ENCODE measurements at regions not wholly inside any gene's neighbourhood (a gene's known extent, or its start where the extent isn't known, plus 50 kb on each side); places are given as distances from the start of the nearest gene placed in this dataset.
A peak's percentile ranks its signal among the peaks of the same experiment; 100 is the strongest.

- no peak overlapping the region for H3K4me3 ChIP-seq
- WGBS, 2 donors = 72 to 80% methylated on average over 6 to 9 of the region's 9 CpGs
- ATAC-seq = no peak
- no peak for FAIRE-seq
- H3K9me3 ChIP-seq = no peaks in the 10 kb centered on the region
- no peak for TF ChIP-seq CTCF (IDR thresholded peaks at IDR 0.05)
- no peaks in the 10 kb centered on the region for H3K36me3 ChIP-seq
- H3K4me1 ChIP-seq = no peaks in the 10 kb centered on the region
- no peaks in the 10 kb centered on the region for H3K27me3 ChIP-seq
- intact Hi-C loops (cut with DNase I) = no loop called here
- peak overlapping the region in 1 of 4 donors; percentile 12 for H3K27ac ChIP-seq
- DNase-seq = peak in 1 of 6 donors; percentile 29
These were observed 101.1 kb upstream of the RTL6 start for GRCh38 chr22:44599084-44599483.

GRCh38 chr22:44597616-44598015 is 99.6 kb upstream of the RTL6 start:
- ATAC-seq (peak in 3 of 4 donors; percentile 34 to 79 (median 70)), FAIRE-seq (no peak), DNase-seq (peak in 1 of 6 donors; percentile 30)
- Histone ChIP-seq H3K27me3 (no peaks in the 10 kb centered on the region), H3K27ac (no peak overlapping the region), H3K4me3 (no peak overlapping the region), H3K4me1 (no peaks in the 10 kb centered on the region), H3K9me3 (no peaks in the 10 kb centered on the region), H3K36me3 (no peaks in the 10 kb centered on the region)
- intact Hi-C loops (cut with DNase I) = no loop called here
- TF ChIP-seq CTCF (IDR thresholded peaks at IDR 0.05) = no peak
- WGBS, 2 donors = 29 to 32% methylated on average over 15 of the region's 15 CpGs

- DNase-seq (peak in 1 of 6 donors; percentile 52), ATAC-seq (peak in 1 of 4 donors; percentile 4), FAIRE-seq (no peak)
- H3K4me3 ChIP-seq = no peak overlapping the region
- H3K27me3 ChIP-seq = no peaks in the 10 kb centered on the region
- peak overlapping the region in 1 of 4 donors; percentile 17 for H3K27ac ChIP-seq
- no peaks in the 10 kb centered on the region for H3K4me1 ChIP-seq
- H3K36me3 ChIP-seq = no peaks in the 10 kb centered on the region
- intact Hi-C loops (cut with DNase I) = no loop called here
- TF ChIP-seq CTCF (IDR thresholded peaks at IDR 0.05) = no peak
- H3K9me3 ChIP-seq = no peaks in the 10 kb centered on the region
- WGBS, 2 donors = 54 to 59% methylated on average over 17 of the region's 17 CpGs
These were observed 98.5 kb upstream of the RTL6 start for GRCh38 chr22:44596396-44597125.

- TF ChIP-seq CTCF (IDR thresholded peaks at IDR 0.05) = no peak
- Histone ChIP-seq H3K4me3 (no peak overlapping the region), H3K27ac (no peak overlapping the region), H3K9me3 (no peaks in the 10 kb centered on the region), H3K36me3 (no peaks in the 10 kb centered on the region), H3K27me3 (no peaks in the 10 kb centered on the region), H3K4me1 (no peaks in the 10 kb centered on the region)
- FAIRE-seq = no peak
- intact Hi-C loops (cut with DNase I) = no loop called here
- WGBS, 2 donors = 13 to 20% methylated on average over 21 of the region's 21 CpGs
- ATAC-seq = peak in 2 of 4 donors; percentile 63 to 72
- peak in 2 of 6 donors; percentile 22 to 34 for DNase-seq
These were observed 97.9 kb upstream of the RTL6 start for GRCh38 chr22:44595841-44596341.

- DNase-seq (no peak), FAIRE-seq (no peak), ATAC-seq (no peak)
- 30 to 38% methylated on average over 11 of the region's 11 CpGs for WGBS, 2 donors
- no peaks in the 10 kb centered on the region for H3K36me3 ChIP-seq
- no peak overlapping the region for H3K4me3 ChIP-seq
- TF ChIP-seq CTCF (IDR thresholded peaks at IDR 0.05) = no peak
- H3K27ac ChIP-seq = no peak overlapping the region
- H3K27me3 ChIP-seq = no peaks in the 10 kb centered on the region
- no peaks in the 10 kb centered on the region for H3K9me3 ChIP-seq
- H3K4me1 ChIP-seq = no peaks in the 10 kb centered on the region
- intact Hi-C loops (cut with DNase I) = no loop called here
These were observed 96.9 kb upstream of the RTL6 start for GRCh38 chr22:44594951-44595350.

Data from pancreas (tissue), 10 donors.